NCI-H748 treated with DMSO at 0.1 percent for 48 hours (cell line): ENCODE measurements at regions not wholly inside any gene's neighbourhood (a gene's known extent, or its start where the extent isn't known, plus 50 kb on each side); places are given as distances from the start of the nearest gene placed in this dataset.

ENCODE experiments used
- DNase-seq: peaks from one replicate; lab custom pipeline; 2025; lab: John Stamatoyannopoulos, UW

GRCh38 chr11:112786196-112786595, 175.0 kb upstream of the NCAM1 start:
- DNase-seq = no peak

- DNase-seq = no peak
Observed at GRCh38 chr11:112786886-112787530, 174.2 kb upstream of the NCAM1 start.

GRCh38 chr11:112789481-112789880, 171.7 kb upstream of the NCAM1 start:
- DNase-seq = no peak

DNA sequence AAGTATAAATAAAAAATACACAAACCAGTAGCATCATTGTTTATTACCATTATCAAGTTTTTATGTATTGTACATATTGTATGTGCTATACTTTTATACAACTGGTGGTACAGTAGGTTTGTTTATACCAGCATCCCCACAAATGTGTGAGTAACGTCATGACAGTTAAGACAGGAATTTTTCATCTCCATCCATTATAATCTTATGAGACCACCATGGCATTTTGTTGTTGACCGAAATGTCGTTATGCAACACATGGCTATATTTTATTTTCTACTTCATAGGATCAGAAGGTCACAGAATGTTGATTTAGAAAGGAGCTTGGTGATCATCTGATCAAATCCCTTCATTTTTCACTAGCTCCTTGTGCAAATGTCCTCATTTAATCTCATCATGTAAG, 170.9 kb upstream of the NCAM1 start:
- no peak for DNase-seq

GRCh38 chr11:112792070-112792469, 169.2 kb upstream of the NCAM1 start:
- no peak for DNase-seq

- DNase-seq = no peak
Observed at GRCh38 chr11:112793416-112793815, 167.8 kb upstream of the NCAM1 start.

DNA sequence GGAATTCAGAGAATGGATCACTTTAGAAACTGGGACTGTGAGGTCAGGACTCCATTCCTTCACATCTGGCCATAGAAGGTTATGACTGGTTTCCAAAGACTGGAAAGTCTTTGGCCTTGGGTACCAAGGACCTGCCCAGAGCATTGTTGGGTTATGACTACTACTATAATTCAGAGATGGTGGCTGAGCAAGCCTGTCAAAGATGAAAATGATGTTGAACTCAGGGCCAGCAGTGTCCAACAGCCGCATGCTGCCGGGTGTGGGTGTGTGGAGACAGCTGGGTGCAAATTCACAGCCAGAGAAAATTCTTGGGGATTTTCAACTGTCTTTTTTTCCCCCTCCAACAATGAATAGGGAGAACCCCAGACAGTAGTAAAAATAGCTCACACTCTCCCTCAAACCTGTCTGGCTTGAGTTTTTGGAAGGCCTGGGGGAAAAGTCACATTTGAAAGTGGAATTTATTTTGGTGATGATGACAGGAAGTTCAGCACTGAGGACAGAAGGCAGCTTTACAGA, 166.8 kb upstream of the NCAM1 start:
- no peak for DNase-seq

DNA sequence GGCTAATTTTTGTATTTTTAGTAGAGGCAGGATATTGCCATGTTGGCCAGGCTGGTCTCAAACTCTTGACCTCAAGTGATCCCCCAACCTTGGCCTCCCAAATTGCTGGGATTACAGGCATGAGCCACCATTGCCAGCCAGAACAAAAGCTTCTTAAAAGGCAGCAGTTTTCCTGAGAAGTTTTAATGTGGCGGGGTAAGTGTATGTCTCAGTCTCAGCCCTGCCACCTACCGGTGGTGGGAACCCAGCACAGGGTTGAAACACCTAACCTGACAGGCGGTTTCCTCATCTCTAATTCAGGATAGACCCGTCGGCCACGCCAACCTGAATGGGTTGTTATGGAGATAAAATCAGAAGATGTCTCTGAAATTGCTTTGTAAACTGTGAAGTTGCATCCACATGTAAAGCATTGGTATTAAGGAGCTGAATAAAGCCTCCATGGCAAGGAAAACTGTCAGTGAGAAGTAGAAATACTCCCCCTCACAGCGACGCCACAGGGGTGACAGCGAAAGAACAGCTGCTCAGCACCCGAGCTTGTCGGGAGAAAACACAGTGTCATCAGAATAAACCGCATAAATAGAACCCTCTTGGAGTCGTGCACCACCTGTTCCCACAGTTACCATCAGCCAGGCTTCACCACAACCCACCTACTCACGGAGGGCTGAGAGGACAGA, 165.9 kb upstream of the NCAM1 start:
- no peak for DNase-seq

DNA sequence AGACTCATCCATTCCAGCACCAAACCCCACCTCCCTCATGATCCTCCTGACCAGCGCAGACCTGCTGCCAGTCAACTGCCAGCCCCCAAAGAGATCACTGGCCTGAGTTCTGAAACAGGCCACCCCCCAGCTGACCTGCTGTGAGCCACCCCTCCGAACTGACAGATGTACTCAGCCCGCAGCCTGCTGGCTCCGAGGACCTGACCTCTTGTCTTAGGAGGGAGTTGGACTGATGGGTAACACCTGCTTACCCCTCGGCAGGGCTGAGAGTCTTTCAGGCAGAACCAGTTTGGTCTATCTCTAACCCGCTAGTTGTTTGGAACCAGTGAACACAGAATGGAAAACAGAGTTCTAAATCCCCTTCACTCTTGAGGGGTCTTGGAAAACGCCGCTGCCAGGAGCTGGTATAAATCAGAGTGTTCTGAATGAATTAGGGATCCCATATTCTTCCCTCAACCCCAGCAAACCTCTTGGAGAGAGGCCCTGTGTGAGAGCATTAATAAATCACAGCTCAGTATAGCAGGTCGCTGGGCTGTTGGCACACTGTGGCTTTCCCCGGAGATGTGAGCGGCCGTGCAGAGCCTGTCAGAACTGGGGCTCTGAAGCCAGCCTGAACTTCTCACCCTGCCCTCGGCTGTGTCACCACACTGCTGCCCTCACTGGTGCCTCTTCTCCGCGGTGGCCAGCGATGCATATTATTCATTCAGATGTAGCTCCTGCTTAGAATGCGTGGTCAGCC, 165.1 kb upstream of the NCAM1 start:
- DNase-seq = no peak

- peak; percentile 31 for DNase-seq
Observed at GRCh38 chr11:112797092-112797491, 164.1 kb upstream of the NCAM1 start.

- DNase-seq = peak; percentile 3
Observed at GRCh38 chr11:112797648-112798293, 163.4 kb upstream of the NCAM1 start.

GRCh38 chr11:112801025-112801816, 160.0 kb upstream of the NCAM1 start:
- no peak for DNase-seq

GRCh38 chr11:112801817-112802088, 159.5 kb upstream of the NCAM1 start:
- DNase-seq = no peak

- peak; percentile 90 for DNase-seq
Observed at GRCh38 chr11:112805658-112806057, 155.6 kb upstream of the NCAM1 start.

DNA sequence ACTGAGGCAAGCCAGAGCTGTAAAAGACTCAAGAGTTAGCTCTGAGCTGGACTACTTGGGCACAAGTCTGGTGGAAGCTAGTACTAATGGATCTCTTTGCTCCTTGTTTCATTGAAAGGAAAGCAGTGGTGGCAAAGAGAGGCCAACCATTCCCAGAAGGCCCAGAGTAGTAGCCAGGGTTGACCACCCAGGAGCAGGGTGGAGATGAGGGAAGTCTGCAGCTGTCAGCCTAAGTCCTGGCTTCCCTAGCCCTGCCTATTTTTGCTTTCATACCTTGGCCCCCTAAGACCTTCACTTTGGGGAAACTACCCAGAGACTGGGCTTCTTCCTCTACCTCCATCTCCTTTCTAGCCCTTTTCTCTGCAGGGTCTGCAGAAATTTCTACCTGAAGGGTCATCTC, 155.0 kb upstream of the NCAM1 start:
- no peak for DNase-seq

- no peak for DNase-seq
Observed at GRCh38 chr11:112806876-112807275, 154.3 kb upstream of the NCAM1 start.

DNA sequence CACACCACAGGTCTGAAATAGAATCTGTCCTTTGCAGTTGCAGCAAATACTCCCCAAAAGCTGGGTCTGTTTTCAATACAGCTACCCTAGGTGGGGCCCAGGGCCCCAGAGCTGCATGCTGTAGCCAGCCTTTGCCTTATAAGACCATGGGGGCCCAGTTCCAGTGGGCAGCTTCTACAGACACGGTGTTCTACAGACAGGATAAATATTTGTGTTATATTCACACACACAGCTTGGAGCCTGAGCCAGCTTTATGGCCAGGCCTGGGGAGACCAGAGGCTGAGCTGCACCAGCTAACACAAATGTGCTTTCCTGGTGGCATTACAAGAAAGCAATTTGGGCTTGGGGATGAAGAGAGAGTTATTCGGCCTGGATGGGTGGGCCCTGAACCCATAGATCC, 151.8 kb upstream of the NCAM1 start:
- DNase-seq = no peak

GRCh38 chr11:112810951-112811350, 150.3 kb upstream of the NCAM1 start:
- DNase-seq = no peak

DNA sequence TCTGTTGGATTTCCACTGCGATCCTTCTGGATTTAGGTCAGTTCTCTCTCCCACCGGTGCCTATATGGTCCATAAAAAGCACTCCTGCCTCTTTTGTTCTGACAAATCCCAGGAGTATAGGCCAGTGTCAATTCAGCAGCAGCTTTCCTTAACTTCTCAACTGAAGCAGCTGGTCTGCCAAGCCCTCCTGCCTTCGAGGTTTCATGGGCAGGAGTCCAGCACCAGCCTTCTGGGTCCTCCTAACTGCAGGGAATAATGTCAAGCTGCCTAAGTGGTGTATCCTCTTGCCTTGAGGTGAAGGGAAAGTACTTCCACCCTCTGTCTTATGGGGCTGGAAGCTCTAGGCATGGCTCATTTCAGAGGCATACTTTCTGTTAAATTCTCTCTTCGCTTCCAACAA, 149.4 kb upstream of the NCAM1 start:
- DNase-seq = no peak

DNA sequence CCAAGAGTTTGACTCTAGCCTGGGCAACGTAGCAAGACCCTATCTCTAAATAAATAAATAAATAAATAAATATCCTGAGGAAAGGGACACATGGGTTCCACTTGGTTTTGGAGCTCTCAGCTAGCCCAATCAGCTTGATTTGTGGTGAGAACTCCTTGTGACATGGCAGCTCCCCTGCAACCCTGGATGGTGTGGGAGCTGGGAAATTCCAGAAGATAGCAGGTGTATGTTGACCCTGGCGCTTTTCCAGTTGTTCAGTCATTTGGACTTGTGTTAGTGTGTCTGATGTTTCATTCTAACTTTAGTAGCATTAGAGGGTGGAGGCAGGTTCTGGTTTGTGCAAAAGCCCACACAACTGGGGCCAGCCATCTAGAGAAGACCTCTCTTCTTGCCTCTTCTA, 148.5 kb upstream of the NCAM1 start:
- DNase-seq = no peak

- no peak for DNase-seq
Observed at GRCh38 chr11:112814168-112814567, 147.1 kb upstream of the NCAM1 start.

DNA sequence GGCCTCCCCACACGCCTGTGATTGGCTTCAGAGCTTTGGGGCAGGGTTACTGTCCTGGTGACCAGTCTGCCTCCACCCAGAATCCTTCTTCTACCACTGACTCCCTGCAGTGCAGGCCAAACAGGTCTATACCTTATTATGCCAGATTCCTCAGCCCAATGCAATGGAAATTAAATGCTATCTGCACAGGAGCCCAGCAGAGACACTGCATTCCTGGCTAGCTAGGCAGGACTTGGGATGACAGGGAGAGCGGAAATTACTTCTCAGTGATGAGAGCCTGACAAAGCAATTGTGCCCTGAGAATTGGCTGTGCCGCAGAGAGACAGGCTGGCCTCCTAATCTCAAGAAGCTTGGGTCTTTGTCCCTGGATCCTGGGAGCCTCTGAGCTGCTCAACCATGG, 143.8 kb upstream of the NCAM1 start:
- DNase-seq = no peak
